ENCODE measurements at regions not wholly inside any gene's neighbourhood (a gene's known extent, or its start where the extent isn't known, plus 50 kb on each side); places are given as distances from the start of the nearest gene placed in this dataset.

GRCh38 chrY:12643693-12644348, 57.2 kb upstream of the USP9Y start:
- no peaks in the 10 kb centered on the region for H3K4me1 Mint-ChIP-seq (ENCODE audit: low read depth)
- H3K36me3 Mint-ChIP-seq (ENCODE audit: low read depth), result no peaks in the 10 kb centered on the region
- H3K27me3 Mint-ChIP-seq, result no peaks in the 10 kb centered on the region
- no peak overlapping the region for H3K27ac Mint-ChIP-seq
- no peaks in the 10 kb centered on the region for H3K9me3 Mint-ChIP-seq
- H3K4me3 Mint-ChIP-seq, result no peak overlapping the region

- no peaks in the 10 kb centered on the region for H3K36me3 Mint-ChIP-seq (ENCODE audit: low read depth)
- H3K4me3 Mint-ChIP-seq, result no peak overlapping the region
- H3K4me1 Mint-ChIP-seq (ENCODE audit: low read depth), result no peaks in the 10 kb centered on the region
- H3K27me3 Mint-ChIP-seq, result no peaks in the 10 kb centered on the region
- no peaks in the 10 kb centered on the region for H3K9me3 Mint-ChIP-seq
- no peak overlapping the region for H3K27ac Mint-ChIP-seq
Observed at GRCh38 chrY:12651095-12651494, 49.9 kb upstream of the USP9Y start.
